ENCODE measurements at regions not wholly inside any gene's neighbourhood (a gene's known extent, or its start where the extent isn't known, plus 50 kb on each side); places are given as distances from the start of the nearest gene placed in this dataset.

GRCh38 chr1:105100102-105100501, 1350.4 kb downstream of the AMY1C start:
- no peaks in the 10 kb centered on the region for H3K36me3 ChIP-seq (replicated peaks; ENCODE audit: low read depth, low read length)
- H3K79me2 ChIP-seq (ENCODE audit: low read length) = no peaks in the 10 kb centered on the region
- no peak overlapping the region for H3K27ac ChIP-seq (ENCODE audit: low read length)
- H3K9ac ChIP-seq (ENCODE audit: low read length) = no peak overlapping the region
- no peak for TF ChIP-seq EZH2phosphoT487 (IDR thresholded peaks at IDR 0.05; ENCODE audit: low read depth)
- no peak for TF ChIP-seq CTCF (IDR thresholded peaks at IDR 0.05; ENCODE audit: low read depth, low read length)
- H2AFZ ChIP-seq (ENCODE audit: low read depth, low read length) = no peak overlapping the region
- H3K27me3 ChIP-seq (ENCODE audit: low read depth, low read length) = no peaks in the 10 kb centered on the region
- H3K4me3 ChIP-seq (ENCODE audit: low read length) = no peak overlapping the region
- no peaks in the 10 kb centered on the region for H3K9me3 ChIP-seq (ENCODE audit: insufficient read depth, low read length)
- H4K20me1 ChIP-seq (ENCODE audit: insufficient read depth, low read length) = no peaks in the 10 kb centered on the region
- H3K4me2 ChIP-seq (ENCODE audit: low read length) = no peak overlapping the region
- H3K4me1 ChIP-seq (ENCODE audit: low read length) = no peaks in the 10 kb centered on the region

GRCh38 chr1:105101261-105101660, 1351.6 kb downstream of the AMY1C start:
- TF ChIP-seq CTCF (IDR thresholded peaks at IDR 0.05; ENCODE audit: low read depth, low read length) (no peak), EZH2phosphoT487 (IDR thresholded peaks at IDR 0.05; ENCODE audit: low read depth) (no peak)
- Histone ChIP-seq H3K79me2 (ENCODE audit: low read length) (no peaks in the 10 kb centered on the region), H3K9me3 (ENCODE audit: insufficient read depth, low read length) (no peaks in the 10 kb centered on the region), H3K4me3 (ENCODE audit: low read length) (no peak overlapping the region), H3K27ac (ENCODE audit: low read length) (no peak overlapping the region), H3K4me1 (ENCODE audit: low read length) (no peaks in the 10 kb centered on the region), H3K4me2 (ENCODE audit: low read length) (no peak overlapping the region), H2AFZ (ENCODE audit: low read depth, low read length) (no peak overlapping the region), H3K36me3 (replicated peaks; ENCODE audit: low read depth, low read length) (no peaks in the 10 kb centered on the region), H4K20me1 (ENCODE audit: insufficient read depth, low read length) (no peaks in the 10 kb centered on the region), H3K9ac (ENCODE audit: low read length) (no peak overlapping the region), H3K27me3 (ENCODE audit: low read depth, low read length) (no peaks in the 10 kb centered on the region)

DNA sequence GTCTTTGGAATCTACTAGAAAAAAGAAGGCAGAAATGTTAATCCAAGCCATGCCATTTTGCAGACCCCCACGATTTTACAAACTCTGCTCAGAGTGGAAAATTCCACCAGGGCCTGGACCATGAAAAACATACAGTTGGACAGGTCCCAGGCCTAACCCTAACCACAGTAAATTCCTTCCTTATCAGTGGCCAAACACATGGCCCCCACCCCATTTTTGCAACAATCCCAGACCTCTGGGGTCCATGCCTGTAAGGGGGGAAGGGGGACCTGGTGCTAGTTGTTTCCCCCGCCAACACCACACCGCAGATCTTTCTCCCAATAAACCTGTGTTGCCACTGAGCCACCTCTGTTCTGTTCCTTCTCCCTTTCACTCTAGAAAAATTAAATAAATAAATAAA, 1352.7 kb downstream of the AMY1C start:
- Histone ChIP-seq H3K27me3 (ENCODE audit: low read depth, low read length) (no peaks in the 10 kb centered on the region), H3K9ac (ENCODE audit: low read length) (no peak overlapping the region), H3K4me2 (ENCODE audit: low read length) (no peak overlapping the region), H3K79me2 (ENCODE audit: low read length) (no peaks in the 10 kb centered on the region), H3K36me3 (replicated peaks; ENCODE audit: low read depth, low read length) (no peaks in the 10 kb centered on the region), H4K20me1 (ENCODE audit: insufficient read depth, low read length) (no peaks in the 10 kb centered on the region), H3K9me3 (ENCODE audit: insufficient read depth, low read length) (no peaks in the 10 kb centered on the region), H2AFZ (ENCODE audit: low read depth, low read length) (no peak overlapping the region), H3K4me3 (ENCODE audit: low read length) (no peak overlapping the region), H3K27ac (ENCODE audit: low read length) (no peak overlapping the region), H3K4me1 (ENCODE audit: low read length) (no peaks in the 10 kb centered on the region)
- TF ChIP-seq CTCF (IDR thresholded peaks at IDR 0.05; ENCODE audit: low read depth, low read length) (no peak), EZH2phosphoT487 (IDR thresholded peaks at IDR 0.05; ENCODE audit: low read depth) (no peak)

DNA sequence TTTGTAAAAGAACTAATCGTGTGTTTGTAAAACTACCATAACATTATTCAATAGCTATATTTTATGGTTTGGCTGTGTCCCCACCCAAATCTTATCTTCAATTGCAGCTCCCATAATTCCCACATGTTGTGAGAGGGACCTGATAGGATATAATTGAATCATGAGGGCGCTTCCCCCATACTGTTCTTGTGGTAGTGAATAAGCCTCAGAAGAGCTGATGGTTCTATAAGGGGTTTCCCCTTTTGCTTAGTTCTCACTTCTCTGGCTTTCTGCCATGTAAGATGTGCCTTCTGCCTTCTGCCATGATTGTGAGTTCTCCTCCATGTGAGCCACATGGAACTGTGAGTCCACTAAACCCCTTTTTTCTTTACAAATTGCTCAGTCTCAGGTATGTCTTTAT, 1372.3 kb downstream of the AMY1C start:
- Histone ChIP-seq H3K27me3 (ENCODE audit: low read depth, low read length) (no peaks in the 10 kb centered on the region), H4K20me1 (ENCODE audit: insufficient read depth, low read length) (no peaks in the 10 kb centered on the region), H3K9me3 (ENCODE audit: insufficient read depth, low read length) (no peaks in the 10 kb centered on the region), H3K79me2 (ENCODE audit: low read length) (no peaks in the 10 kb centered on the region), H3K27ac (ENCODE audit: low read length) (no peak overlapping the region), H3K4me1 (ENCODE audit: low read length) (no peaks in the 10 kb centered on the region), H3K4me2 (ENCODE audit: low read length) (no peak overlapping the region), H3K36me3 (replicated peaks; ENCODE audit: low read depth, low read length) (no peaks in the 10 kb centered on the region), H3K9ac (ENCODE audit: low read length) (no peak overlapping the region), H2AFZ (ENCODE audit: low read depth, low read length) (no peak overlapping the region), H3K4me3 (ENCODE audit: low read length) (no peak overlapping the region)
- TF ChIP-seq CTCF (IDR thresholded peaks at IDR 0.05; ENCODE audit: low read depth, low read length) = no peak

Measured in OCI-LY3 (cell line).